ENCODE measurements at regions not wholly inside any gene's neighbourhood (a gene's known extent, or its start where the extent isn't known, plus 50 kb on each side); places are given as distances from the start of the nearest gene placed in this dataset.

DNA sequence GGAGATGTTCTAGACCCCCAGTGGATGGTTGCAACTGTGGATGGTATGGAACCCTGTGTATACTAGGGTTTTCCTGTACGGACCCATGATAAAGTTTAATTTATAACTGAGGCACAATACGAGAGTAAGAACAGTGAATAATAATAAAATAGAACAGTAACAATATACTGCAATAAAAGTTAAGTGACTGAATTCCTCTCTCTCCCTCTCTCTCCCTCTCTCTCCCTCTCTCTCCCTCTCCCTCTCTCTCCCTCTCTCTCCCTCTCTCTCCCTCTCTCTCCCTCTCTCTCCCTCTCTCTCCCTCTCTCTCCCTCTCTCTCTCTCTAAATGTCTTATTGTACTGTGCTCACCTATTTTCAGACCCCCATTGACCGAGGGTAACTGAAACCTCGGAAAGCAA is 291.0 kb downstream of the IRF8 start:
- peaks cover 0 to 5% of the 10 kb centered on the region in 2 experiments for H3K27me3 ChIP-seq (ENCODE audit: control insufficient read depth in 2 of 2, insufficient read depth in 2 of 2, low read length in 2 of 2)
- dilution Hi-C loops (cut with MboI; ENCODE audit: extremely low pct_ligation_motif_present, low sequenced_read_pairs) = no loop called here
- H3K9me1 ChIP-seq (replicated peaks; ENCODE audit: control insufficient read depth, extremely low read depth, insufficient read depth, low read length) = no peaks in the 10 kb centered on the region
- no peaks in the 10 kb centered on the region for H3K79me2 ChIP-seq (ENCODE audit: control insufficient read depth, insufficient read depth, low read length)
- no peak overlapping the region for H3K4me2 ChIP-seq (ENCODE audit: insufficient read depth, low read length)
- TF ChIP-seq, protein P1, sequence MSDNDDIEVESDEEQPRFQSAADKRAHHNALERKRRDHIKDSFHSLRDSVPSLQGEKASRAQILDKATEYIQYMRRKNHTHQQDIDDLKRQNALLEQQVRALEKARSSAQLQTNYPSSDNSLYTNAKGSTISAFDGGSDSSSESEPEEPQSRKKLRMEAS (IDR thresholded peaks at IDR 0.05; ENCODE audit: insufficient read depth, insufficient read length) = no peak
- no peak for TF ChIP-seq MYC (IDR thresholded peaks at IDR 0.05; ENCODE audit: low read depth, low read length)
- no peak for TF ChIP-seq POLR2A (IDR thresholded peaks at IDR 0.05; ENCODE audit: low read depth, low read length)
- FAIRE-seq = no peak
- H3K9ac ChIP-seq (replicated peaks; ENCODE audit: extremely low read depth, insufficient read depth, low read length) = no peak overlapping the region
- H3K9me3 ChIP-seq (replicated peaks; ENCODE audit: control insufficient read depth, insufficient read depth, low read length) = no peaks in the 10 kb centered on the region
- H3K27ac ChIP-seq (ENCODE audit: insufficient read depth, low read depth, low read length) = no peak overlapping the region
- H2AFZ ChIP-seq (ENCODE audit: low read depth, low read length) = no peak overlapping the region
- H3K36me3 ChIP-seq (ENCODE audit: control insufficient read depth in 2 of 2, extremely low read depth in 1 of 2, insufficient read depth in 2 of 2, low read length in 2 of 2) = no peaks in the 10 kb centered on the region
- ChIA-PET CTCF (no interaction called here), POLR2A (no interaction called here)
- no peak overlapping the region for H3K4me3 ChIP-seq (replicated peaks in 1 of 3; ENCODE audit: insufficient read depth in 1 of 3, low read depth in 1 of 3, low read length in 3 of 3)
- intact Hi-C loops (cut with micrococcal nuclease) = no loop called here
- H3K4me1 ChIP-seq (ENCODE audit: control insufficient read depth, extremely low read depth, insufficient read depth, low read length) = no peaks in the 10 kb centered on the region
- no TSS peak for BruUV-seq (replicated peaks)
- DNase-seq (ENCODE audit: low read depth, low spot score) = no peak
- no peaks in the 10 kb centered on the region for H4K20me1 ChIP-seq (replicated peaks; ENCODE audit: control insufficient read depth, extremely low read depth, insufficient read depth, low read length)

DNA sequence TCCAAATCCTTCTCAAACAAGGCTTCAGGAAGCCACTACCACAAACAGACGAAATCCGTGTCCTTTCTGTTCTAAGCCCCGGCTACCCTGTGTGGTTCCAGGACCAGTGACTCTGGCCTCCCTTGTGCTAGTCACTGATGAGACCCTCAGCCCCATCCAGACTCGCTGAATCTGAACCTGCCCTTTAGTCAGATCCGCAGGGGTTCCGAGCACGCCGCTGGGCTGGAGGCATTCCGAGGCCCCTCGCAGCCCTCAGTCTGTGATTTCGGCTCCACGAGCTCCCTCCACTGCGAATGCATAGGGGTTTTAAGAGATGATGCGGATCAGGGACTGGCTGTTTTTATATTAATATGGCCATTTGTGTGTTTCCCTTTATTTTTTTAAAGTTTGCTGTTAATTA is 292.7 kb downstream of the IRF8 start:
- Histone ChIP-seq H3K9me3 (replicated peaks; ENCODE audit: control insufficient read depth, insufficient read depth, low read length) (no peaks in the 10 kb centered on the region), H2AFZ (ENCODE audit: low read depth, low read length) (no peak overlapping the region), H3K27ac (ENCODE audit: insufficient read depth, low read depth, low read length) (no peak overlapping the region), H3K4me1 (ENCODE audit: control insufficient read depth, extremely low read depth, insufficient read depth, low read length) (no peaks in the 10 kb centered on the region), H3K79me2 (ENCODE audit: control insufficient read depth, insufficient read depth, low read length) (no peaks in the 10 kb centered on the region), H4K20me1 (replicated peaks; ENCODE audit: control insufficient read depth, extremely low read depth, insufficient read depth, low read length) (no peaks in the 10 kb centered on the region), H3K9ac (replicated peaks; ENCODE audit: extremely low read depth, insufficient read depth, low read length) (no peak overlapping the region), H3K4me2 (ENCODE audit: insufficient read depth, low read length) (no peak overlapping the region), H3K36me3 (ENCODE audit: control insufficient read depth in 2 of 2, extremely low read depth in 1 of 2, insufficient read depth in 2 of 2, low read length in 2 of 2) (no peaks in the 10 kb centered on the region), H3K9me1 (replicated peaks; ENCODE audit: control insufficient read depth, extremely low read depth, insufficient read depth, low read length) (no peaks in the 10 kb centered on the region), H3K4me3 (replicated peaks in 1 of 3; ENCODE audit: insufficient read depth in 1 of 3, low read depth in 1 of 3, low read length in 3 of 3) (no peak overlapping the region), H3K27me3 (ENCODE audit: control insufficient read depth in 2 of 2, insufficient read depth in 2 of 2, low read length in 2 of 2) (peaks cover 7 to 11% of the 10 kb centered on the region in 2 experiments)
- TF ChIP-seq MYC (IDR thresholded peaks at IDR 0.05; ENCODE audit: low read depth, low read length) = no peak
- TF ChIP-seq, protein P1 (IDR thresholded peaks at IDR 0.05; ENCODE audit: insufficient read depth, insufficient read length) = no peak
- no peak for TF ChIP-seq POLR2A (IDR thresholded peaks at IDR 0.05; ENCODE audit: low read depth, low read length)
- TF ChIP-seq POLR2AphosphoS5 (IDR thresholded peaks at IDR 0.05; ENCODE audit: insufficient read depth, low read depth, low read length) = no peak
- TF ChIP-seq, protein P2, sequence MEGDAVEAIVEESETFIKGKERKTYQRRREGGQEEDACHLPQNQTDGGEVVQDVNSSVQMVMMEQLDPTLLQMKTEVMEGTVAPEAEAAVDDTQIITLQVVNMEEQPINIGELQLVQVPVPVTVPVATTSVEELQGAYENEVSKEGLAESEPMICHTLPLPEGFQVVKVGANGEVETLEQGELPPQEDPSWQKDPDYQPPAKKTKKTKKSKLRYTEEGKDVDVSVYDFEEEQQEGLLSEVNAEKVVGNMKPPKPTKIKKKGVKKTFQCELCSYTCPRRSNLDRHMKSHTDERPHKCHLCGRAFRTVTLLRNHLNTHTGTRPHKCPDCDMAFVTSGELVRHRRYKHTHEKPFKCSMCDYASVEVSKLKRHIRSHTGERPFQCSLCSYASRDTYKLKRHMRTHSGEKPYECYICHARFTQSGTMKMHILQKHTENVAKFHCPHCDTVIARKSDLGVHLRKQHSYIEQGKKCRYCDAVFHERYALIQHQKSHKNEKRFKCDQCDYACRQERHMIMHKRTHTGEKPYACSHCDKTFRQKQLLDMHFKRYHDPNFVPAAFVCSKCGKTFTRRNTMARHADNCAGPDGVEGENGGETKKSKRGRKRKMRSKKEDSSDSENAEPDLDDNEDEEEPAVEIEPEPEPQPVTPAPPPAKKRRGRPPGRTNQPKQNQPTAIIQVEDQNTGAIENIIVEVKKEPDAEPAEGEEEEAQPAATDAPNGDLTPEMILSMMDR (IDR thresholded peaks at IDR 0.05; ENCODE audit: extremely low read depth in 1 of 2, insufficient read depth in 1 of 2, low read depth in 1 of 2, low read length in 2 of 2) = no peak
- TF ChIP-seq FOS (IDR thresholded peaks at IDR 0.05; ENCODE audit: borderline replicate concordance, insufficient read depth, low read length) = no peak
- TF ChIP-seq JUN (IDR thresholded peaks at IDR 0.05; ENCODE audit: borderline replicate concordance, insufficient read depth, insufficient read length, low read depth) = no peak
- TF ChIP-seq GATA2 (IDR thresholded peaks at IDR 0.05; ENCODE audit: insufficient read depth, insufficient read length, low read depth, low read length) = no peak
- no peak for TF ChIP-seq EZH2 (IDR thresholded peaks at IDR 0.05; ENCODE audit: borderline replicate concordance, low read depth, low read length, severe bottlenecking)
- ChIA-PET CTCF (interaction anchor here (1.5 kb wide), 1 partner anchor 326 kb away, joined by 6 read pairs; no protein-coding TSS in a partner anchor), POLR2A (no interaction called here)
- no peak for FAIRE-seq
- dilution Hi-C loops (cut with MboI; ENCODE audit: extremely low pct_ligation_motif_present, low sequenced_read_pairs) (no loop called here), intact Hi-C loops (cut with micrococcal nuclease) (no loop called here)
- no TSS peak for BruUV-seq (replicated peaks)
- no peak for DNase-seq (ENCODE audit: low read depth, low spot score)

All from endothelial cell of umbilical vein (primary cell).